Panc1 (cell line): ENCODE measurements at regions not wholly inside any gene's neighbourhood (a gene's known extent, or its start where the extent isn't known, plus 50 kb on each side); places are given as distances from the start of the nearest gene placed in this dataset.

Experiments used
- ATAC-seq: fragments of 200-7000 bp; cut with Tn5 transposase; 2 replicates; pipeline ENCODE4 v1.9.1; 2020; ENCODE audit warnings: mild to moderate bottlenecking, moderate library complexity
- BruUV-seq: library from RNA; stranded (reverse); fragments of 400-500 nt; replicated peaks from 2 replicates; lab custom pipeline; 2021; lab: Mats Ljungman, UMichigan
- CTCF ChIA-PET: fragments of 300-600 bp; sonication (Branson Sonifier 250); formaldehyde crosslinking; loops from one replicate; lab custom pipeline; 2022; ENCODE audit warnings: antibody characterized with exemption; lab: Charles Lee
- POLR2A ChIA-PET: fragments of 300-600 bp; sonication (Branson Sonifier 250); formaldehyde crosslinking; loops from one replicate; lab custom pipeline; 2022; ENCODE audit warnings: antibody characterized with exemption; lab: Charles Lee
- DNase-seq: peaks from one replicate; pipeline ENCODE4 v3.0.0-alpha.2; 2010; ENCODE audit warnings: low read depth, low spot score
- H3K27ac ChIP-seq: 2 replicates; pipeline ENCODE4 v1.5.1; 2011; ENCODE audit warnings: mild to moderate bottlenecking, low read length, inconsistent platforms
- H3K27me3 ChIP-seq: fragments of 200-500 bp; sonication (Bioruptor generic); 2 replicates; pipeline ENCODE4 v1.6.0; 2014; ENCODE audit warnings: low read length, inconsistent platforms; ENCODE audit not compliant: control insufficient read depth, insufficient read depth
- H3K36me3 ChIP-seq: fragments of 200-500 bp; sonication (Bioruptor generic); 2 replicates; pipeline ENCODE4 v1.5.1; 2014; ENCODE audit warnings: inconsistent platforms, mild to moderate bottlenecking, low read length, moderate library complexity; ENCODE audit not compliant: control insufficient read depth, insufficient read depth
- H3K4me1 ChIP-seq: 2 replicates; pipeline ENCODE4 v1.5.1; 2011; ENCODE audit warnings: inconsistent platforms, mild to moderate bottlenecking, low read length, moderate library complexity; ENCODE audit not compliant: control insufficient read depth, insufficient read depth
- H3K4me3 ChIP-seq, 2 experiments: 2 replicates each; pipeline ENCODE4 v1.5.1; 2011 to 2012; ENCODE audit warnings: low read depth in 2 of 2, low read length in 2 of 2, mild to moderate bottlenecking in 2 of 2, inconsistent platforms in 1 of 2, moderate library complexity in 1 of 2
- H3K9me3 ChIP-seq: fragments of 200-500 bp; sonication (Bioruptor generic); 2 replicates; pipeline ENCODE4 v1.5.1; 2014; ENCODE audit warnings: low read depth, mild to moderate bottlenecking, inconsistent platforms, low read length, moderate library complexity; ENCODE audit not compliant: control insufficient read depth, insufficient read depth
- POLR2AphosphoS5 ChIP-seq: IDR thresholded peaks from 2 replicates; pipeline ENCODE4 v1.6.1; 2012; ENCODE audit warnings: mild to moderate bottlenecking, low read depth, low read length, moderate library complexity
- SIN3A ChIP-seq: IDR thresholded peaks from 2 replicates; pipeline ENCODE4 v1.6.1; 2012; ENCODE audit warnings: low read depth, mild to moderate bottlenecking, low read length, moderate library complexity, borderline replicate concordance; ENCODE audit not compliant: insufficient read depth
- TCF7L2 ChIP-seq: IDR thresholded peaks from 2 replicates; pipeline ENCODE4 v1.6.1; 2011; ENCODE audit warnings: mild to moderate bottlenecking, low read depth, low read length, inconsistent platforms
- in situ Hi-C: cut with HindIII; loops from 2 replicates; pipeline ENCODE4 v1.10.0; 2016; ENCODE audit warnings: low sequenced_read_pairs, low pct_unique_long_range_greater_than_20kb
- intact Hi-C: fragments of 100-400 bp; cut with micrococcal nuclease; formaldehyde crosslinking; loops from one replicate; pipeline ENCODE4 v1.10.0; 2022; ENCODE audit not compliant: unreplicated experiment
- TF ChIP-seq, protein P1 (sequence below): fragments of 450-650 bp; IDR thresholded peaks from 2 replicates; pipeline ENCODE4 v1.5.1; 2017; ENCODE audit warnings: mild to moderate bottlenecking
- TF ChIP-seq, protein P2 (sequence below), 2 experiments: IDR thresholded peaks; 2 replicates each; pipeline ENCODE4 v1.6.1; 2011 to 2012; ENCODE audit warnings: low read depth in 2 of 2, control low read depth in 1 of 2, low read length in 1 of 2, mild to moderate bottlenecking in 1 of 2, moderate library complexity in 1 of 2; ENCODE audit not compliant: insufficient read depth in 1 of 2

DNA sequence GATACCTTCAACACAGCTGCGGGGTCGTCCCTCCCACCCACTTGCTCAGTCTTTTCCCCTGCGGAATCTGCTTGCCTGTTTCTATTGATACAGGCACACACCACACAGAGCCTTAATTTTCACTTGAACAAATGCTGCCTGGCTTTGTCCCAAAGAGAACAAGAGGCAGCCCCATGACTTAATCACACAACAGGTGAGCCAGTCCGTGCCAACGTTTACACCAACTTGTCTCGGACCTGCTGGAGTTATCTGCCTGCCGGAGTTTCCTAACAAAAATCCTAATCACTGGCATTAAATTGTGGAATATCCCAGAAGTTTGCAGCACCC, 186.8 kb upstream of the RREB1 start:
- BruUV-seq, result no TSS peak
- no peak for ATAC-seq
- no peak overlapping the region for H3K27ac ChIP-seq
- TF ChIP-seq TCF7L2 (no peak), POLR2AphosphoS5 (no peak), SIN3A (no peak)
- TF ChIP-seq, protein P1, sequence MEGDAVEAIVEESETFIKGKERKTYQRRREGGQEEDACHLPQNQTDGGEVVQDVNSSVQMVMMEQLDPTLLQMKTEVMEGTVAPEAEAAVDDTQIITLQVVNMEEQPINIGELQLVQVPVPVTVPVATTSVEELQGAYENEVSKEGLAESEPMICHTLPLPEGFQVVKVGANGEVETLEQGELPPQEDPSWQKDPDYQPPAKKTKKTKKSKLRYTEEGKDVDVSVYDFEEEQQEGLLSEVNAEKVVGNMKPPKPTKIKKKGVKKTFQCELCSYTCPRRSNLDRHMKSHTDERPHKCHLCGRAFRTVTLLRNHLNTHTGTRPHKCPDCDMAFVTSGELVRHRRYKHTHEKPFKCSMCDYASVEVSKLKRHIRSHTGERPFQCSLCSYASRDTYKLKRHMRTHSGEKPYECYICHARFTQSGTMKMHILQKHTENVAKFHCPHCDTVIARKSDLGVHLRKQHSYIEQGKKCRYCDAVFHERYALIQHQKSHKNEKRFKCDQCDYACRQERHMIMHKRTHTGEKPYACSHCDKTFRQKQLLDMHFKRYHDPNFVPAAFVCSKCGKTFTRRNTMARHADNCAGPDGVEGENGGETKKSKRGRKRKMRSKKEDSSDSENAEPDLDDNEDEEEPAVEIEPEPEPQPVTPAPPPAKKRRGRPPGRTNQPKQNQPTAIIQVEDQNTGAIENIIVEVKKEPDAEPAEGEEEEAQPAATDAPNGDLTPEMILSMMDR, result no peak
- TF ChIP-seq, protein P2, sequence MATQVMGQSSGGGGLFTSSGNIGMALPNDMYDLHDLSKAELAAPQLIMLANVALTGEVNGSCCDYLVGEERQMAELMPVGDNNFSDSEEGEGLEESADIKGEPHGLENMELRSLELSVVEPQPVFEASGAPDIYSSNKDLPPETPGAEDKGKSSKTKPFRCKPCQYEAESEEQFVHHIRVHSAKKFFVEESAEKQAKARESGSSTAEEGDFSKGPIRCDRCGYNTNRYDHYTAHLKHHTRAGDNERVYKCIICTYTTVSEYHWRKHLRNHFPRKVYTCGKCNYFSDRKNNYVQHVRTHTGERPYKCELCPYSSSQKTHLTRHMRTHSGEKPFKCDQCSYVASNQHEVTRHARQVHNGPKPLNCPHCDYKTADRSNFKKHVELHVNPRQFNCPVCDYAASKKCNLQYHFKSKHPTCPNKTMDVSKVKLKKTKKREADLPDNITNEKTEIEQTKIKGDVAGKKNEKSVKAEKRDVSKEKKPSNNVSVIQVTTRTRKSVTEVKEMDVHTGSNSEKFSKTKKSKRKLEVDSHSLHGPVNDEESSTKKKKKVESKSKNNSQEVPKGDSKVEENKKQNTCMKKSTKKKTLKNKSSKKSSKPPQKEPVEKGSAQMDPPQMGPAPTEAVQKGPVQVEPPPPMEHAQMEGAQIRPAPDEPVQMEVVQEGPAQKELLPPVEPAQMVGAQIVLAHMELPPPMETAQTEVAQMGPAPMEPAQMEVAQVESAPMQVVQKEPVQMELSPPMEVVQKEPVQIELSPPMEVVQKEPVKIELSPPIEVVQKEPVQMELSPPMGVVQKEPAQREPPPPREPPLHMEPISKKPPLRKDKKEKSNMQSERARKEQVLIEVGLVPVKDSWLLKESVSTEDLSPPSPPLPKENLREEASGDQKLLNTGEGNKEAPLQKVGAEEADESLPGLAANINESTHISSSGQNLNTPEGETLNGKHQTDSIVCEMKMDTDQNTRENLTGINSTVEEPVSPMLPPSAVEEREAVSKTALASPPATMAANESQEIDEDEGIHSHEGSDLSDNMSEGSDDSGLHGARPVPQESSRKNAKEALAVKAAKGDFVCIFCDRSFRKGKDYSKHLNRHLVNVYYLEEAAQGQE (IDR thresholded peaks at IDR 0.05; ENCODE audit: insufficient read depth in 1 of 2, low read depth in 2 of 2, low read length in 1 of 2), result no peak
- no peaks in the 10 kb centered on the region; the same call in 1 of the 2 replicates for H3K4me1 ChIP-seq
- no peak for DNase-seq
- ChIA-PET CTCF (no interaction called here), POLR2A (no interaction called here)
- intact Hi-C loops (no loop called here), in situ Hi-C loops (no loop called here)
- H3K36me3 ChIP-seq, result no peaks in the 10 kb centered on the region
- H3K27me3 ChIP-seq, result no peaks in the 10 kb centered on the region
- H3K4me3 ChIP-seq, result no peak overlapping the region
- H3K9me3 ChIP-seq, result no peaks in the 10 kb centered on the region

DNA sequence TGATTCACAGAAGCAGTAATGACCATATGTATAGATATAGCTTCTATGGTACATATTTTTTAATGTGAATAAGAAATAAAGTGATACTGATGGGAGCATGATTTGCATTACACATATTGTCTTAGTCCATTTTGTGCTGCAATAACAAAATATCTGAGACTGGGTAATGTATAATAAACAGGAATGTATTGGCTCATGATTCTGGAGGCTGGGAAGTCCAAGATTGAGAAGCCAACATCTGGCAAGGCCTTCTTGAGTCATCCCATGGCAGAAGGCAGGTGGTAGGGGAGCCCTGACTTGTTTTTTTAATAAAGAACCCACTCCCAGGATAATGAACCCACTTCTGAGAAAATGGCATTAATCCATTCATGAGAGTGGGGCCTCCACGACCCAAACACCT, 185.6 kb upstream of the RREB1 start:
- CTCF ChIA-PET, result no interaction called here

More for the DNA sequence above, 185.6 kb upstream of the RREB1 start:
- Histone ChIP-seq H3K9me3 (no peaks in the 10 kb centered on the region), H3K4me3 (no peak overlapping the region), H3K27me3 (no peaks in the 10 kb centered on the region), H3K27ac (no peak overlapping the region), H3K4me1 (no peaks in the 10 kb centered on the region; the same call in 1 of the 2 replicates), H3K36me3 (no peaks in the 10 kb centered on the region)
- ATAC-seq (no peak), DNase-seq (no peak)
- POLR2A ChIA-PET, result no interaction called here
- BruUV-seq, result no TSS peak
- TF ChIP-seq TCF7L2 (no peak), SIN3A (no peak), POLR2AphosphoS5 (no peak)
- TF ChIP-seq, protein P2 (IDR thresholded peaks at IDR 0.05; ENCODE audit: insufficient read depth in 1 of 2, low read depth in 2 of 2, low read length in 1 of 2), result no peak
- TF ChIP-seq, protein P1, result no peak
- intact Hi-C loops (no loop called here), in situ Hi-C loops (no loop called here)
